Glomerular visceral epithelial cell (primary cell): ENCODE measurements at regions not wholly inside any gene's neighbourhood (a gene's known extent, or its start where the extent isn't known, plus 50 kb on each side); places are given as distances from the start of the nearest gene placed in this dataset.
A peak's percentile ranks its signal among the peaks of the same experiment; 100 is the strongest.

Experiments used
- DNase-seq: peaks from one replicate; pipeline ENCODE4 v3.0.0-alpha.2; 2016; ENCODE audit errors: extremely low spot score

DNA sequence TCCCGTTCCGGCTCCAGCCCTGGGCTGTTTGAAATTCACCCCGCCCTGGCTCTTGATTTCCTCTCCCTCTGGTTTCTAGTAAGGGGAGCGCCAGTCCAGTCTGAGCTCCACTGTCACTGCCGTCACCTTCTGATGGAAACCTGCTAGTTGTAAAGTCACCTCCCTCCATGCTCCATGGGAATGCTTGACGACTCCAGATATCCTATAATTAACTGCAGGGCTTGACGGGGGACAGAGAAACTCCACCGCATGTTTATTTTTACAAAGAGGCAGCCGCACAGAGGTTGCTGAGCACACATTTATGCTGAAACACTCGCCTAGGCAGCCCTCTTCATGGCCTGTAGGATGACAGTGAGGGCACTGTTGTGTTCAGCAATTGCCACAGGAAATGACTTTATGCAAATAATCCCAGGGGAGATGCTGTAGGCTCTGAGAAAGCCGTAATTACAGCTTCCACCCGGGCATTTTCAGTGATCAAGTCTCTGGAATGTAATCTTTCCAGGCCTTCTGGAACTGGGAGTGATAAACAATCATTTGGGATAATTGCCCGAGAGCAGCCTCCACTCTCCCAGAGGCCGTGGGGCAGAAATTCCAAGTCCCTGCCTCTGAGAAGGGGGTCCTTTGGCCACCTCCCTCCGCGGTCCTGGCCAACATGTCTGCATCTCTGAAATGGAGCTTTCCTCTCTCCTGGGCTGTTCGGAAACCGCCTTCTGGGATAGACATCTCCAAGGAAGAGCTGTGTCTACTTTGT, 300.5 kb downstream of the KLF6 start:
- no peak for DNase-seq

- peak; percentile 91 for DNase-seq
Measured at GRCh38 chr10:3482200-3482993, 302.6 kb downstream of the KLF6 start.

DNA sequence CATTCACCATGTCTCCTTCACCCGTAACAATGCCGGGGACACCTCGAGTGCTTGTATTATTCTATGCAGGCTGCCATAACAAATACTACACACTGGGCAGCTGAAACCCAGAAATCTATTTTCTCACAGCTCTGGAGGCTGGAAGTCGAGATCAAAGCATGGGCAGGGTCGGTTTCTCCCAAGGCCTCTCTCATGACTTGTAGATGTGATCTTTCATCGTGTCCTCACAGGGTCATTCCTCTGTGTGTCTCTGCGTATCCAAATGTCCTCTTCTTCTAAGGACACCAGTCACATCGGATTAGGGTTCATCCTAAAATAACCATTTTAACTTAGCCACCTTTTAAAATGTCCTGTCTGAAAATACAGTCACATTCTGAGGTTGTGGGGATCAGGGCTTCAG, 303.5 kb downstream of the KLF6 start:
- no peak for DNase-seq

DNA sequence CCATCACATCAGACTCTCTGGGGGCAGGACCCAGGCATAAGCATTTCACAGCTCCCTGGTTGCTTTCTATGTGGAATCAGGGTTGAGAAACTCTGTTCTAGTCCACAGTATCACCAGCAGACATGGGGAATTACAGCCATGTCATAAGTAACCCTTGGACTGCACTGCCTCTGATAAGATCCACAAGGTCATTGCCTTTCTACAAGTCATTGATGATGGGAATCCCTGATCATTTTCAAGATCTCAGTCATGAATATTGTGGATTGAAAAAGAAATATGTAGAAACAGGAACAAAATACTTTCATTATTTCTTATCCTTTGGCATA, 304.1 kb downstream of the KLF6 start:
- no peak for DNase-seq

DNA sequence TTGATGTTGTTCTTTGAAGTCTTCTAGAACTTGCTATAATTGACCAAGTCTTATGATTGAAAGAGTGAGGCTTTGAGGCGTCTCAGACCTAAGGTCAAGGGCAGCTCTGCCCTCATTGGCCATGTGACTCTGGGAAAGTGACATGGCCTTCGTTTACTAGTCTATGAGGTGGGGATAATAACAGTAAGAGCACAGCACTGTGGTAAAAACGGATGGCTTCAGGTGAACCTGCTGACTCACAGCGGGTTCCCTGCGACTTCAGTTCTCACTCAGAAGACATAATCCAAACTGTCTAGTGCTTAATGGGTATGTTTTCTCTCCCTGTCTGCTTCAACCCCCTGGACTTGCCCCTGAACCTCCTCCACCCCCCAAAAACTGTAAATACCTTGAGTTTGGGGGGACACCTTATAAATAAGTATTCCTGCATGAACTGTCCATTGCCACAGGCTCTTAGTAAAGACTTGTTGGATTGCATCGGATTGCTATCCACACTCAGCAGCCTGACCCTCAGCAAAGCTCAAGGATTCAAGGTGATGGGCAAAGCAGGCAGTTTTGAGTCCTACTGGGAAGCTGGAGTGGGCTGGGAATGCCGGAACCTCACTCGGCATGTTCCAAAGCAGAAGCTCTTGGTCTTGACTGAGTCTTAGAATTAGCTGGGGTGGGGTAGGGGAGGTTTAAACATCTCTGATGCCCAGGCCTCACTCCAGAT, 304.6 kb downstream of the KLF6 start:
- DNase-seq: no peak

- DNase-seq: no peak
Measured at GRCh38 chr10:3478632-3479240, 306.2 kb upstream of the PITRM1 start.

GRCh38 chr10:3478153-3478552, 305.6 kb upstream of the PITRM1 start:
- DNase-seq: no peak

DNA sequence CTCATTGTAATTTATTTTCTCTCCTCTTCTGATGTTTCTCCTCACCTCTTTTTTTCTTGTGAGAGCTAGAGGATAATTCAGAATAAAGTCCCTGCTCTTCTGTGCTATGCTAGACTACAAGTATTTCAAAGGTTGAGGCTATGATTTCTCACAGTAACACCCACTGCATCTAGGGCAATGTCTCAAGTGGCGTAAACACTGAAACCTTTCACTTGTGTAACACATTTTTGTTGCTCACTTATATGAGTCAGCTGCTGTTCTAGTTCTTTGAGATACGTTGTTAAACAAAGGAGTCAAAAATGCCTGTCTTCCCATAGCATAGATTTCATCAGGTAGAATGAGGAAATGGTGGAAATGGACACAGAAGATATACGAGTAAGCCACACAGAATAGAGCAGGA, 305.1 kb upstream of the PITRM1 start:
- no peak for DNase-seq

- peak; percentile 80 for DNase-seq
Measured at GRCh38 chr10:3476640-3477448, 304.3 kb upstream of the PITRM1 start.

GRCh38 chr10:3476186-3476585, 303.6 kb upstream of the PITRM1 start:
- DNase-seq: peak; percentile 68

DNA sequence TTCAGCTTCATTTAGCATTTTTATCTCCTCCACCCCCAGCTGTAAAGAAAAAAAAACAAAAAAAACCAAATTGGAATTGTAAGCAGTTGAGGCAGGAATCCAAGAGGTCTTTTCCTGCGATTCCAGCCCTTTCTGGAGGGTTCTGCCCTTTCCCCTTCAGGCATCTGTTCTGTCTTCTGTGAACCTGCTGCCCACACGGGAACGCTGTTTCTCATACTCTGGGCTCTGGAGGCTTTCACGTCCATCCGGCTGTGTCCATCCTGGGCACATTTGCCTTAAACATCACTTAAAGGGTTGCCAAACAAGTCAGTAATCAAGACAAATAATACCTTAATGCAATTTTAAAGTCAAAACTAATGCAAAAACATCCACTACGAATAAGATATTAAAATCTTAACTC, 302.8 kb upstream of the PITRM1 start:
- no peak for DNase-seq

DNA sequence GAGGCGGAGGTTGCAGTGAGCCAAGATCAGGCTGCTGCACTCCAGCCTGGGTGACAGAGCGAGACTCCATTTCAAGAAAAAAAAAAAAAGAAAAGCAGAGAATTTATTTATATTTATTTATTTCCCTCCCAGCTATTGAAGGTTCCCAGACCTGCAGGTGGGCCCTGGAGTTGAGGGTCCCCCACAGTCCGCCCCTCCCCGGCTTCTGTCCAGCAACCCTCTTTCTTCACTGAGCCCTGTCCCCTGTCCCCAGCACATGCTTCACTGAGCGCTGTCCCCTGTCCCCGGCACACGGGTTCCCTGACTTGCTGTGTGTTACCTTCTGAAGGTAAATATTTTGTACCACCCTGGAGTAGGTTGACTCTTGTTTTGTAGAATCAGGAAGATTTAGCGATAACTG, 301.7 kb upstream of the PITRM1 start:
- DNase-seq: no peak

- peak; percentile 61 for DNase-seq
Measured at GRCh38 chr10:3473271-3473670, 300.7 kb upstream of the PITRM1 start.

- DNase-seq: peak; percentile 85
Measured at GRCh38 chr10:3472287-3473051, 299.9 kb upstream of the PITRM1 start.

GRCh38 chr10:3471927-3472286, 299.3 kb upstream of the PITRM1 start:
- DNase-seq: no peak

GRCh38 chr10:3471472-3471871, 298.9 kb upstream of the PITRM1 start:
- no peak for DNase-seq

DNA sequence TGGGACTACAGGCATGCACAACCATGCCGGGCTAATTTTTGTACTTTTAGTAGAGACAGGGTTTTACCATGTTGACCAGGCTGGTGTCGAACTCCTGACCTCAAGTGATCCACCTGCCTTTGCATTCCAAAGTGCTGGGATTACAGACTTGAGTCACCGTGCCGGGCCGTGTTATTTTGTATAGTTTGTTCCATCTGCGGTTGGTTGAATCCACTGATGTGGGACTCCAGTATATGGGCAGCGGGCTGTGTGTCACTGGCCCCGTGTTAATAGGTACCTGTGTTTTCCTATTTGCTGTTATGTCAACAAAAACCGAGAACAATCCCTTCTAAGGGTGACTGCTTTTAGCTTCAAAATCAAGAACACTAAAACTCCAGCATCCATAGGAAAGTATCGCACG, 297.6 kb upstream of the PITRM1 start:
- peak; percentile 56 for DNase-seq

DNA sequence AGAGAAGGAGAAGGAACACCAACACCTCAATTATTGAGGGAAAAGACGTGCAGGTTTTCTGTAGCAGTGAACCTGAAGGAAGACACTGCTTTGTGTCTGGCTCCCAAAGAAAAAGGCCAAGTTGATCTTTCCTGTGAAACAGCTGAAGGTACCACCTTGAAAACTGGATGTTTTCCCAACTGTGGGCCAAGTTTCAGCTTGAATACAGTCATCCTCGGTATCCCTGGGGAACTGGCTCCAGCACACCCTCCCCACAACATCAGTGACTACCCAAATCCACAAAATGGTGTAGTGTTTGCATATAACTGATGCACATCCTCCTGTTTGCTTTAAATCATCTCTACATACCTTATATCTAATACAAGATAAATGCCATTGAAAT, 297.0 kb upstream of the PITRM1 start:
- no peak for DNase-seq

- peak; percentile 75 for DNase-seq
Measured at GRCh38 chr10:3468919-3469638, 296.5 kb upstream of the PITRM1 start.
